ENCODE measurements at regions not wholly inside any gene's neighbourhood (a gene's known extent, or its start where the extent isn't known, plus 50 kb on each side); places are given as distances from the start of the nearest gene placed in this dataset.

GRCh38 chr22:48276994-48277867, 1514.8 kb downstream of the TBC1D22A start:
- TF ChIP-seq CTCF (IDR thresholded peaks at IDR 0.05), result no peak
- no peak for TF ChIP-seq REST (IDR thresholded peaks at IDR 0.05; ENCODE audit: insufficient read depth in 1 of 2, low read depth in 2 of 2, low read length in 1 of 2)

Data from Panc1 (cell line).